ENCODE measurements at regions not wholly inside any gene's neighbourhood (a gene's known extent, or its start where the extent isn't known, plus 50 kb on each side); places are given as distances from the start of the nearest gene placed in this dataset.
"Not testable (repeated sequence)": the region's sequence is repeated elsewhere in the genome, so short reads cannot be mapped to it uniquely, and the experiment has no call there.

DNA sequence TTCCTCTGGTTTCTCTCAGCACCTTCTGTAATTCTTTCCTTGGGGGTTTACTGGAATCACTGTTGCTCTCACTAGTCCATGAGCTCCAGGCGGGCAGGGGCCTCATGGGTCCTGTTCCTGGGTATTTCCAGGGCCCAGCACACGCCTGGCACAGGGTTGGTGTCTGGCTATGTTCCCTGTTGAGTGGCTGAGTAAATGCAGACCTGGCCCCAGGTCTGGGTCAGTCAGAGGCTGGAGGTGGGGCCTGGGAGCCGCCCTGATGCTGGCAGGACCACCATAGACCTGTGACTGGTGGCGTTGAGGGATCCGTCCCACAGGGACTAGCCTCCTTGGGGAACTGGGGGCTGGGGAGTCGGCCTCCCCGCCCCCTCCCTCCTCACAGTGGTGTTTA is 313.4 kb downstream of the PTPRU start:
- DNase-seq; H3K4me3 Mint-ChIP-seq; H3K27ac Mint-ChIP-seq; H3K4me1 Mint-ChIP-seq; CTCF ChIA-PET; ATAC-seq; H3K9me3 Mint-ChIP-seq (ENCODE audit: low read depth); H3K36me3 Mint-ChIP-seq; H3K27me3 Mint-ChIP-seq: not testable (repeated sequence)

DNA sequence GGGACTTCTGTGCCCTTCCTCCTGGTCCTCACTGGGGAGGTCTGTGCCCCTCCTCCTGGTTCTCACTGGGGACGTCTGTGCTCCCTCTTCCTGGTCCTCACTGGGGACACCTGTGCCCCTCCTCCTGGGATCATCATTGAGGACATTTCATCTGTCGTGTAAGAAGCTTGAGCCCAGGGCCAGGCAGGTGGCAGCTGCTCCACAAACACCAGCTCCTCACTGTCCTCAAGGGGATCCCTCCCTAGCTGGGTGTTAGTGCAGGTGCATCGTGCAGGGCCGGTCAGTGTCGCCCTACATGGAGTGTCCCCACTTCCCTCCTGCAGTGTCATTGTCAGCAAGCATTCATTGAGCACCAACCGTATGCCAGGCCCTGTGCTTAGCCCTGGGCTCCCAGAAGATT is 312.7 kb downstream of the PTPRU start:
- H3K4me3 Mint-ChIP-seq: no peak overlapping the region
- H3K4me1 Mint-ChIP-seq: no peaks in the 10 kb centered on the region
- ATAC-seq (no peak), DNase-seq (no peak)
- CTCF ChIA-PET: no interaction called here
- H3K27me3 Mint-ChIP-seq: no peaks in the 10 kb centered on the region
- H3K27ac Mint-ChIP-seq: no peak overlapping the region
- no peaks in the 10 kb centered on the region for H3K36me3 Mint-ChIP-seq
- no peaks in the 10 kb centered on the region for H3K9me3 Mint-ChIP-seq (ENCODE audit: low read depth)

DNA sequence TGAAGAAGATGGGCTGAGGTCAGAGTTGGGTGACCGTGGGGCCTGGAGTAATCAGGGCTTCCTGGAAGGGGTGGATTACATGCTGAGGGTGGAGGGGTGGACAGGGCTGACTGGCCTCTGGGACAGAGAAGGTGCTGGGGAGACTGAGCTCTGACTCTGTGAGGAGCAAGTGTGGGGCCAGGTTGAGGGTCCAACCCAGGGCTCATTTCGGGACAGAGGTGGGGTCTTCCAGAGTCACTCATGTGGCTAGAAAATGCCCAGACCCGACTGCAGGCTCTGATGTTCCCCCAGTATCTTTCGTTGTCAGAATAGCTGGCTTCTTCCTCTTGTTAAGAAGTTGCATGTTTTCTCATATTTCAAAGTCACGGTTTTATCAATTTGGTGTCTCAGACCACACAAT is 311.8 kb downstream of the PTPRU start:
- H3K36me3 Mint-ChIP-seq: no peaks in the 10 kb centered on the region
- H3K9me3 Mint-ChIP-seq (ENCODE audit: low read depth): no peaks in the 10 kb centered on the region
- DNase-seq: no peak
- no peak overlapping the region for H3K4me3 Mint-ChIP-seq
- no peaks in the 10 kb centered on the region for H3K27me3 Mint-ChIP-seq
- CTCF ChIA-PET: no interaction called here
- no peak for ATAC-seq
- no peaks in the 10 kb centered on the region for H3K4me1 Mint-ChIP-seq
- no peak overlapping the region for H3K27ac Mint-ChIP-seq

DNA sequence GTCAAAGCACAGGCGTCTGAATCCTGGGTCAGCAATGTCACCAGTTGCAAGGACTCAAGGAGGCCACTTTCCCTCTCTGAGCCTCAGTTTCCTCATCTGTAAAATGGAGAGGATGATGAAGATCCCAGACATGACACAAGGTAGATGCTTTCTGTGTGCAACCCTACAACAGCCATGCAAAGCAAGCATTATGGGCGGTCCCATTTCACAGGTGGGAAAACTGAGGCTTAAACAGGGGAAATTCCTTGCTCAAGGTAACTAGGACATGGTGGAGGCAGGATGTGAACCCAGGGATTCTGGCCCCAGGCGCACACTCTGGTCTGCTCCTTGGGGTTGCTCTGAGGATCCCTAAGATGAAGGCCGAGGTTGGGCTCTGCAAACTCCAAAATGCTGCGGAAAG is 311.0 kb downstream of the PTPRU start:
- DNase-seq: no peak
- no peak for ATAC-seq
- Mint-ChIP-seq H3K9me3 (ENCODE audit: low read depth) (no peaks in the 10 kb centered on the region), H3K36me3 (no peaks in the 10 kb centered on the region), H3K27ac (no peak overlapping the region), H3K4me3 (no peak overlapping the region), H3K27me3 (no peaks in the 10 kb centered on the region), H3K4me1 (no peaks in the 10 kb centered on the region)
- CTCF ChIA-PET: no interaction called here

DNA sequence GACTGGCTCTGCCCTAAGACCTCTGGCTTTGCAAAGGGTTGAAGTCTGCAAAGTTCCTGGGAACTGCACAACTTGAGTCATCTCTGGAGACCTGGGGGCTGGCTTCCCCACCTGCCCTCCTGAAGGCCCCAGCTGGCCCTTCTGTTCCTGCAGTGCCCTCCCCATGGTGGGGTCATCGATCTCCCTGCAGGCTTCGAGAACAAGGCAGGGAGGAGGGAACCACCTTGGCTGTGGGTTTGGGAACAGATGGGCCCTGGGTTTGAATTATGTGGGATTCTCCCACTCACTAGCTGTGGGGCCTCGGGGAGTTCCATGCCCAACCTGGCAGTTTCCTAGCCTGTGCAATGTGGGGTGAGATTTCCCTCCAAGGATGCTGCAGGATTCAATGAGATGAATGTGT is 310.2 kb downstream of the PTPRU start:
- CTCF ChIA-PET: no interaction called here
- no peaks in the 10 kb centered on the region for H3K27me3 Mint-ChIP-seq
- no peaks in the 10 kb centered on the region for H3K36me3 Mint-ChIP-seq
- H3K4me3 Mint-ChIP-seq: no peak overlapping the region
- DNase-seq (no peak), ATAC-seq (no peak)
- H3K9me3 Mint-ChIP-seq (ENCODE audit: low read depth): no peaks in the 10 kb centered on the region
- H3K27ac Mint-ChIP-seq: no peak overlapping the region
- H3K4me1 Mint-ChIP-seq: no peaks in the 10 kb centered on the region

DNA sequence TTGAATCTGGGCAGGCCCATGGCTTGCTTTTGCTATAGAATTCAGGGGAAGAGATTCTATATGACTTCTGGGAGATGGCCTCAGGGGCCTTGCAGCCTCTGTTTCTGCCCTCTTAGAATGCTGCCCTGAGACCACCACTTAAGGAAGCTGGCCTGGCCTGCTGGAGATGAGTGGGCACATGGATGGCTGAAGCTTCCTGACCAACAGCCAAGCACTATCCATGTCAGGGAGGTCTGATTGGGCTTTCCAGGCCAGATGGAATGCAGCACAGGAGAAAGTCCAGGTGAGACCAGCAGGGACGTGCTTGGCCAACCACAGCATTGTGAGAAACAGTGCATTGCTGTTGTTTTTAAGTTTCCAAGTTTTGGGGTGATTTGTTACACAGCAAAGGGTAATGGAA is 308.1 kb downstream of the PTPRU start:
- no peak for DNase-seq
- Mint-ChIP-seq H3K9me3 (ENCODE audit: low read depth) (no peaks in the 10 kb centered on the region), H3K4me3 (no peak overlapping the region), H3K4me1 (no peaks in the 10 kb centered on the region), H3K36me3 (no peaks in the 10 kb centered on the region), H3K27me3 (no peaks in the 10 kb centered on the region), H3K27ac (no peak overlapping the region)
- CTCF ChIA-PET: no interaction called here
- ATAC-seq: no peak

DNA sequence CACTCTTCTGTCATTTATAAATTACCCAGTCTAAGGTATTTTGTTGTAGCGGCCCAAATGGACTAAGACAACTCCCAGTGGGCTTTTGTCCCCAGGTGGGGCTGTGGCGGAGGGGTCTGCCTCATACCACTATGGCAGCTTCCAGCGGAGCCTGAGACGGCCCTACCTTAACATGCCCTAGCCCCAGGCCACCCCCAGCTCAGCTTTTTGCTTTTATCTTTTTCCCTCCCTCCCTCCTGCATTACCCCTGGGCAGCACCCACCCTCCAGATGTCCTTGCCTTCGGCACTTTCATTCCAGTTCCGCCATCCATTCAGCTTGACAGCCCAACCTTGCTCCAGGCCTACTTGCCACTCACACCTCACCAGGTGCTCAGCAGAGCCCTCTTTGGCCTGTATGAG is 307.3 kb downstream of the PTPRU start:
- DNase-seq (no peak), ATAC-seq (no peak)
- H3K27me3 Mint-ChIP-seq: no peaks in the 10 kb centered on the region
- no peak overlapping the region for H3K27ac Mint-ChIP-seq
- H3K36me3 Mint-ChIP-seq: no peaks in the 10 kb centered on the region
- H3K9me3 Mint-ChIP-seq (ENCODE audit: low read depth): no peaks in the 10 kb centered on the region
- CTCF ChIA-PET: no interaction called here
- no peaks in the 10 kb centered on the region for H3K4me1 Mint-ChIP-seq
- H3K4me3 Mint-ChIP-seq: no peak overlapping the region

DNA sequence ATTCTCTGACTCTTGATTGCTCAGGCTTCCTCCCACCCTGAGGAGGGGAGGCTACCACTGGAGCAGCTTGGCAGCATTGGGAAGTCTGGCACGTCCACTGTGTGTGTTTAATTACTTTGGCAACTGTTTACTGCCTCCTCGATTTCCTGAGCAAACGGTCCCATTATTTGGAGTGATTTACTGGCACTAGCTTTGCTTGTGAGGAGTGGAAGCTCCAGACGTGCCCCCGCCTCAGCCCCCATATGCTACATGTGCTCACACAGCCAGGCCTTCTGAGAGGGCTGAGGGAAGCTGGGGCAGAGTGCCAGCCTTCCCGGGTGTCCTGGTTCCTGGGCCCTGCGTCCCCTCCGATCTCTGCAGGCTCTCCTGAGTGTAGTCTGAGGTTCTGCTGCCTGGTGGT is 306.2 kb downstream of the PTPRU start:
- Mint-ChIP-seq H3K9me3 (ENCODE audit: low read depth) (no peaks in the 10 kb centered on the region), H3K36me3 (no peaks in the 10 kb centered on the region), H3K27me3 (no peaks in the 10 kb centered on the region), H3K4me3 (no peak overlapping the region), H3K27ac (no peak overlapping the region), H3K4me1 (no peaks in the 10 kb centered on the region)
- DNase-seq (peak; percentile 28), ATAC-seq (no peak)
- CTCF ChIA-PET: no interaction called here

DNA sequence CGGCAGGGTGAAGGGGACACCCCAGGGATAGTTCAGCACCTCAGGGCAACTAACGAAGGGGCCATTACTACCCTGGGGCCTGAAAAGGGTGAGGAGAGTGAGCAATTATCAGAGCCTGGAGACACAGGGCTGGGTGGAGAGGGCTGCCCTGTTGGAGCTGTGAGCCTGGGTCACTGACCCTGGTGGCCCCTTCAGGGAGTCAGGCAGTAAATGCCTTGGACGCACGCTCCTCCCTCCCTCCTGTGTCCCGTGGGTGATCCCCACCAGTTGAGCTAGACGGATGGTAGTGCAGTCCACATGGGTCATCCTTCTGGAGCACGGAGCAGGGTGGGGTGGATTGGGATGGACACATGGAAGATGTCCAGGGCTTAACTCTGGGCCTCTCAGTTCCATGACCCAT is 305.3 kb downstream of the PTPRU start:
- H3K27ac Mint-ChIP-seq: no peak overlapping the region
- no peak for DNase-seq

DNA sequence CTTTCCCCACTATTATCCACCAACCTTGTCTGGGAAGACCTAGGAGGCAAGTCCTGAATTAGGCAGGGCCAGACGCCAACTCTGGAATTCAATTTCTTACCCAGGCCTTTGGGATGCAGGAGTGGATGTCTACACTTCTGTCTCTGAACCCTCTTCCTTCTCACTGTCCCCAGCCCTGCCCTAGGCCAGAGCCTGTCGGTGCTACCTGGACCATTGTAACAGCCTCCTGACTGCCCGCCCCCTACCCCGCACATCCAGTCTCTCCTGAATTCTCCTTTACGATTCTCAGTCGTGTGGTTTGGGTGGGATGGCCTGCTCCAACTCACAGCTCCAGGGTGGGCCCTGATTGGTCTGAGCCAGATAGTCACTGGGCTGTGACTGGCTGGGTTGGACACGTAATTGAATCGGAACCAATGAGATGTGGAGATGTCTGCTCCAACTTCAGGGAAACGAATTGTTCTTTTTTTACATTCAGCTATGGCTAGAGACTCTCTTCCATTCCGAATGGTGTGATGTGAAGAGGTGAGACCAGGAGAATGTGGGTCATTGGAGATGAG is 304.6 kb downstream of the PTPRU start:
- DNase-seq (no peak), ATAC-seq (no peak)
- H3K9me3 Mint-ChIP-seq (ENCODE audit: low read depth): no peaks in the 10 kb centered on the region
- H3K4me1 Mint-ChIP-seq: no peaks in the 10 kb centered on the region
- CTCF ChIA-PET: no interaction called here
- no peaks in the 10 kb centered on the region for H3K36me3 Mint-ChIP-seq
- H3K4me3 Mint-ChIP-seq: no peak overlapping the region
- H3K27me3 Mint-ChIP-seq: no peaks in the 10 kb centered on the region
- H3K27ac Mint-ChIP-seq: no peak overlapping the region

More for the DNA sequence above, 305.3 kb downstream of the PTPRU start:
- Mint-ChIP-seq H3K27me3 (no peaks in the 10 kb centered on the region), H3K9me3 (ENCODE audit: low read depth) (no peaks in the 10 kb centered on the region), H3K36me3 (no peaks in the 10 kb centered on the region), H3K4me3 (no peak overlapping the region), H3K4me1 (no peaks in the 10 kb centered on the region)
- CTCF ChIA-PET: no interaction called here
- ATAC-seq: no peak

DNA sequence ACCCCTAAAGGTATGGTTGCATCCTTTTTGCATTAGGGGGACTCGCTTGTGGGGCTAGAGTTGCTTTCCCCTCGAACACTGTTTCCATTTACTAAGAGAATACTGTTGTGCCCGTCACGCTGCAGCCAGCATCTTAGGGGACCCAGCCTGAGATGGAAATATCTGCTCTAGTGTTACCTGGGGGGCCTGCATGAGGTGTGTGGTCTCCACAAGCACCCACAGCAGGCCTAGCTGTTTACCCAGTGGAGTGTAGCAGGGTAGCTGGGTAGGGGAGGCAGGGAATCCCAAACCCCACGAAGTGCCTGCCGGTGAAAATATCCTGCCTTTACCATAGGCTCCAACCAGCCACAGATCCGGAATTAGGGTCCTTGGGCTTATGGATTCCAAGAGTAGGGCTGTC is 303.6 kb downstream of the PTPRU start:
- Mint-ChIP-seq H3K4me3 (no peak overlapping the region), H3K9me3 (ENCODE audit: low read depth) (no peaks in the 10 kb centered on the region), H3K27me3 (peaks cover 2% of the 10 kb centered on the region), H3K36me3 (no peaks in the 10 kb centered on the region), H3K27ac (no peak overlapping the region), H3K4me1 (no peaks in the 10 kb centered on the region)
- ATAC-seq: no peak
- CTCF ChIA-PET: no interaction called here
- DNase-seq: no peak

DNA sequence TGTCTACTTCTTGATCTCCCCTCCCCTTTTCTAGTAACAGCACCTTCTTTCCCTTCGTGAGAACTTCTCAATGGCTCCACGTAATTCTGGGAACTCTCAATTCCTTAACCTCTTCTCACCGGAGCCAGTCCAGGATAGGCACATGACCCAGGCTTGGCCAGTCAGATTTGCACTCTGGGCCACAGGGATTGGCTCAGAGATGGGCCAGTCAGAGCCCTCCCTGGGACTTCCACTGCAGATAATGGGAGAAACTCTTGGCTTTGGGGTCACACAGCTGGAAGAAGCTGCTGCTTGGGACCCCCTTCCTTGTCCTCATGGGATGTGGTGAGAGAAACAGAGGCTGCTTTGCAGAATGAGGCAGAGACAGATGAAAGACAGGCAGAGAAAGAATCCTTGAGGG is 302.3 kb downstream of the PTPRU start:
- Mint-ChIP-seq H3K4me1 (no peaks in the 10 kb centered on the region), H3K27me3 (peaks cover 2% of the 10 kb centered on the region), H3K27ac (no peak overlapping the region), H3K4me3 (no peak overlapping the region), H3K36me3 (no peaks in the 10 kb centered on the region), H3K9me3 (ENCODE audit: low read depth) (no peaks in the 10 kb centered on the region)
- ATAC-seq (no peak), DNase-seq (no peak)
- CTCF ChIA-PET: no interaction called here

DNA sequence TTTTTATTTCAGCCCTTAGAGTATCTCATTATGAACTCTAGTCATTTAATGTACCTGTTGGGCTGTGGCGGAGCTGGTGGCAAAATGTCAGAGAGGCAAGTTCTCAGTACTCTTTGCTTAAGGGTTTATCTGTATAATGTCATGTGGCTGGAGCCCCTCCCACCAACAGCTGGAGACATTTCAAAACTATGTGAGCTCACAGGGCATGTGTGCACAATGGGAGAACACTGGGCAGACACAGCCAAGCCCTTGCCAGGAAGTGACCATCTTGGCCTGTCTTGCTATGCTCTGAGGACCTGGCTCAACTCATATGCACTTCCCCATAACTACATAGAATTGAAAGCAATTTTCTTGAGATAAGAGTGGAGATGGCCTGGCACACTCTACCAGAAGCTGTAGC is 296.4 kb downstream of the PTPRU start:
- Mint-ChIP-seq H3K4me1 (no peaks in the 10 kb centered on the region), H3K9me3 (ENCODE audit: low read depth) (peaks cover 9% of the 10 kb centered on the region), H3K27ac (no peak overlapping the region), H3K27me3 (peaks cover 2% of the 10 kb centered on the region), H3K36me3 (no peaks in the 10 kb centered on the region), H3K4me3 (no peak overlapping the region)
- no peak for ATAC-seq
- peak; percentile 4 for DNase-seq
- CTCF ChIA-PET: no interaction called here

DNA sequence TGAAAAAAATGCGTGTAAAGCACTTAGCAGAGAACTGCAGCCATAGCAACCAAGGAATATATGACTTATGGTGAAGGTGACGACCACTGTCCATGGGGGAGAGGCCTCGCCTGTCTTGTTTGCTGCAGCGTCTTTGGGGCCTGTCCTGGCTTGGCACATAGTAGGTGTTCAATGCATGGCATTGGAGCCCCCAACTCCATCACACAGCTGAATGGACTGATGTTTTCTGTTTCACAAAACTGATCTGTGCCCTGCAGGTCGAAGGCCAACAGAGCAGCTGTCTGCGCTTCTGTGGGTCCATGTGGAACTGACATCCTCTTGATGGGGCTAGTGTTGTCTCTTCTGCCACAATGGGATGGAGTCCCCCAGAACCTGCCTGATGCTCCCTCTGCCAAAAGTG is 296.0 kb downstream of the PTPRU start:
- Mint-ChIP-seq H3K27ac (no peak overlapping the region), H3K27me3 (peaks cover 2% of the 10 kb centered on the region), H3K4me1 (no peaks in the 10 kb centered on the region), H3K4me3 (no peak overlapping the region), H3K36me3 (no peaks in the 10 kb centered on the region), H3K9me3 (ENCODE audit: low read depth) (peaks cover 9% of the 10 kb centered on the region)
- DNase-seq (peak; percentile 31), ATAC-seq (no peak)
- CTCF ChIA-PET: no interaction called here

DNA sequence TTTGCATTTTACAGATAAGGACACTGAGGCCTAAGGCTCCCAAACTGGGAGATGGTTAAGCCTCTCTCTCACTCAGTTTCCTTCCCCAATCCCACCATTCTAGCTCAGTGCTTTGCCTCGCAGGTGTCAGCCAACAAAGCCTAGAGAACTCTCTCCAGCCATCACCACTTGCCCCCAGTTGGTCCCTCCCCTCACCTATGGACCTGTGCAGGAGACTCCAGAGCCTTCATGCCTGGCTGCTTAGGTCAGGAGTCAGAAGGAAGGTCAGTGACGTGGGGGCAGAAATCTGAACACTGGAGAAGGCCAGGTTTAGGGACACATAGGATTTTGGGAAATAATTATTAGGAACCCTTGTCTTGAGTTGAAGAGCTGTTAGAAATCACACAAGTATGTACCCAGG is 295.3 kb downstream of the PTPRU start:
- Mint-ChIP-seq H3K4me3 (no peak overlapping the region), H3K36me3 (no peaks in the 10 kb centered on the region), H3K4me1 (no peaks in the 10 kb centered on the region), H3K27me3 (peaks cover 2% of the 10 kb centered on the region), H3K27ac (no peak overlapping the region), H3K9me3 (ENCODE audit: low read depth) (peaks cover 9% of the 10 kb centered on the region)
- DNase-seq (peak; percentile 2), ATAC-seq (no peak)
- CTCF ChIA-PET: no interaction called here

Measured in activated CD8-positive, alpha-beta memory T cell treated with anti-CD3 and anti-CD28 coated beads, Interleukin-2, amount 10 ng/mL, durations not matched to agents 7 days and 5 days (primary cell).